ENCODE measurements at regions not wholly inside any gene's neighbourhood (a gene's known extent, or its start where the extent isn't known, plus 50 kb on each side); places are given as distances from the start of the nearest gene placed in this dataset.
A peak's percentile ranks its signal among the peaks of the same experiment; 100 is the strongest.

- Histone ChIP-seq H3K56ac (ENCODE audit: low read length) (no peak overlapping the region), H2AK5ac (ENCODE audit: low read length) (no peak overlapping the region), H3K4me1 (ENCODE audit: control insufficient read depth, low read depth, low read length) (no peaks in the 10 kb centered on the region), H4K5ac (ENCODE audit: low read length) (no peak overlapping the region), H3K4ac (ENCODE audit: low read depth, low read length) (no peak overlapping the region), H3K23ac (ENCODE audit: low read length) (no peak overlapping the region), H3K18ac (ENCODE audit: low read length) (no peak overlapping the region), H2BK120ac (ENCODE audit: low read depth, low read length) (no peak overlapping the region), H2BK15ac (replicated peaks; ENCODE audit: low read depth) (no peak overlapping the region), H3K27me3 (ENCODE audit: insufficient read depth, low read length, poor library complexity) (no peaks in the 10 kb centered on the region), H3K79me2 (ENCODE audit: control insufficient read depth, insufficient read depth, low read length) (no peaks in the 10 kb centered on the region), H3K4me3 (ENCODE audit: low read length) (no peak overlapping the region), H3K79me1 (ENCODE audit: low read length) (no peaks in the 10 kb centered on the region), H3K27ac (ENCODE audit: low read depth, low read length) (no peak overlapping the region), H4K8ac (ENCODE audit: low read depth, low read length) (no peak overlapping the region), H2BK5ac (ENCODE audit: low read length) (no peak overlapping the region), H3K4me2 (ENCODE audit: low read length) (no peak overlapping the region), H3K36me3 (ENCODE audit: control insufficient read depth, insufficient read depth, low read length) (no peaks in the 10 kb centered on the region), H3K9ac (ENCODE audit: low read length) (no peak overlapping the region)
- WGBS (ENCODE audit: extremely low coverage, insufficient coverage, low lambda C conversion rate) = no CpG with 5 or more reads among the region's 7 CpGs
- DNase-seq = no peak
Measured at GRCh38 chr18:47425365-47425764, 173.9 kb upstream of the SKOR2 start.

GRCh38 chr18:47422524-47422923 is 171.1 kb upstream of the SKOR2 start:
- no CpG with 5 or more reads among the region's 6 CpGs for WGBS (ENCODE audit: extremely low coverage, insufficient coverage, low lambda C conversion rate)
- no peaks in the 10 kb centered on the region for H3K79me2 ChIP-seq (ENCODE audit: control insufficient read depth, insufficient read depth, low read length)
- no peak overlapping the region for H2BK120ac ChIP-seq (ENCODE audit: low read depth, low read length)
- H3K36me3 ChIP-seq (ENCODE audit: control insufficient read depth, insufficient read depth, low read length) = no peaks in the 10 kb centered on the region
- H3K27ac ChIP-seq (ENCODE audit: low read depth, low read length) = no peak overlapping the region
- no peak overlapping the region for H2BK5ac ChIP-seq (ENCODE audit: low read length)
- no peak overlapping the region for H3K4me2 ChIP-seq (ENCODE audit: low read length)
- H3K27me3 ChIP-seq (ENCODE audit: insufficient read depth, low read length, poor library complexity) = peaks cover 3% of the 10 kb centered on the region
- H3K56ac ChIP-seq (ENCODE audit: low read length) = no peak overlapping the region
- H3K79me1 ChIP-seq (ENCODE audit: low read length) = no peaks in the 10 kb centered on the region
- no peak overlapping the region for H4K5ac ChIP-seq (ENCODE audit: low read length)
- H3K18ac ChIP-seq (ENCODE audit: low read length) = no peak overlapping the region
- H4K8ac ChIP-seq (ENCODE audit: low read depth, low read length) = no peak overlapping the region
- H2BK15ac ChIP-seq (replicated peaks; ENCODE audit: low read depth) = no peak overlapping the region
- H3K4me1 ChIP-seq (ENCODE audit: control insufficient read depth, low read depth, low read length) = no peaks in the 10 kb centered on the region
- peak; percentile 84 for DNase-seq
- no peak overlapping the region for H3K23ac ChIP-seq (ENCODE audit: low read length)
- H3K9ac ChIP-seq (ENCODE audit: low read length) = no peak overlapping the region
- no peak overlapping the region for H2AK5ac ChIP-seq (ENCODE audit: low read length)
- no peak overlapping the region for H3K4ac ChIP-seq (ENCODE audit: low read depth, low read length)
- H3K4me3 ChIP-seq (ENCODE audit: low read length) = no peak overlapping the region

GRCh38 chr18:47420130-47420529 is 168.7 kb upstream of the SKOR2 start:
- no peak overlapping the region for H3K18ac ChIP-seq (ENCODE audit: low read length)
- no peak overlapping the region for H4K8ac ChIP-seq (ENCODE audit: low read depth, low read length)
- H3K27me3 ChIP-seq (ENCODE audit: insufficient read depth, low read length, poor library complexity) = peaks cover 3% of the 10 kb centered on the region
- no peak overlapping the region for H3K56ac ChIP-seq (ENCODE audit: low read length)
- no peak overlapping the region for H3K4me2 ChIP-seq (ENCODE audit: low read length)
- no peak overlapping the region for H2BK5ac ChIP-seq (ENCODE audit: low read length)
- no peak overlapping the region for H4K5ac ChIP-seq (ENCODE audit: low read length)
- DNase-seq = no peak
- no peak overlapping the region for H2AK5ac ChIP-seq (ENCODE audit: low read length)
- H3K4ac ChIP-seq (ENCODE audit: low read depth, low read length) = no peak overlapping the region
- H3K4me3 ChIP-seq (ENCODE audit: low read length) = no peak overlapping the region
- H3K4me1 ChIP-seq (ENCODE audit: control insufficient read depth, low read depth, low read length) = no peaks in the 10 kb centered on the region
- no peaks in the 10 kb centered on the region for H3K79me2 ChIP-seq (ENCODE audit: control insufficient read depth, insufficient read depth, low read length)
- no peak overlapping the region for H2BK15ac ChIP-seq (replicated peaks; ENCODE audit: low read depth)
- no peak overlapping the region for H3K9ac ChIP-seq (ENCODE audit: low read length)
- H2BK120ac ChIP-seq (ENCODE audit: low read depth, low read length) = no peak overlapping the region
- H3K79me1 ChIP-seq (ENCODE audit: low read length) = no peaks in the 10 kb centered on the region
- WGBS (ENCODE audit: extremely low coverage, insufficient coverage, low lambda C conversion rate) = no CpG with 5 or more reads among the region's 4 CpGs
- no peaks in the 10 kb centered on the region for H3K36me3 ChIP-seq (ENCODE audit: control insufficient read depth, insufficient read depth, low read length)
- H3K23ac ChIP-seq (ENCODE audit: low read length) = no peak overlapping the region
- no peak overlapping the region for H3K27ac ChIP-seq (ENCODE audit: low read depth, low read length)

- H3K56ac ChIP-seq (ENCODE audit: low read length) = no peak overlapping the region
- H3K9ac ChIP-seq (ENCODE audit: low read length) = no peak overlapping the region
- H3K4ac ChIP-seq (ENCODE audit: low read depth, low read length) = no peak overlapping the region
- H3K4me1 ChIP-seq (ENCODE audit: control insufficient read depth, low read depth, low read length) = no peaks in the 10 kb centered on the region
- H2BK120ac ChIP-seq (ENCODE audit: low read depth, low read length) = no peak overlapping the region
- H3K79me1 ChIP-seq (ENCODE audit: low read length) = no peaks in the 10 kb centered on the region
- H3K18ac ChIP-seq (ENCODE audit: low read length) = no peak overlapping the region
- no CpG with 5 or more reads among the region's 3 CpGs for WGBS (ENCODE audit: extremely low coverage, insufficient coverage, low lambda C conversion rate)
- H3K27me3 ChIP-seq (ENCODE audit: insufficient read depth, low read length, poor library complexity) = peaks cover 3% of the 10 kb centered on the region
- no peak overlapping the region for H3K4me3 ChIP-seq (ENCODE audit: low read length)
- no peak overlapping the region for H2AK5ac ChIP-seq (ENCODE audit: low read length)
- no peak overlapping the region for H4K8ac ChIP-seq (ENCODE audit: low read depth, low read length)
- peak; percentile 48 for DNase-seq
- H3K27ac ChIP-seq (ENCODE audit: low read depth, low read length) = no peak overlapping the region
- H3K36me3 ChIP-seq (ENCODE audit: control insufficient read depth, insufficient read depth, low read length) = no peaks in the 10 kb centered on the region
- no peak overlapping the region for H3K23ac ChIP-seq (ENCODE audit: low read length)
- H3K4me2 ChIP-seq (ENCODE audit: low read length) = no peak overlapping the region
- H2BK5ac ChIP-seq (ENCODE audit: low read length) = no peak overlapping the region
- no peaks in the 10 kb centered on the region for H3K79me2 ChIP-seq (ENCODE audit: control insufficient read depth, insufficient read depth, low read length)
- no peak overlapping the region for H4K5ac ChIP-seq (ENCODE audit: low read length)
- H2BK15ac ChIP-seq (replicated peaks; ENCODE audit: low read depth) = no peak overlapping the region
Measured at GRCh38 chr18:47418746-47419145, 167.3 kb upstream of the SKOR2 start.

GRCh38 chr18:47417807-47418206 is 166.3 kb upstream of the SKOR2 start:
- Histone ChIP-seq H3K23ac (ENCODE audit: low read length) (no peak overlapping the region), H4K5ac (ENCODE audit: low read length) (no peak overlapping the region), H3K79me2 (ENCODE audit: control insufficient read depth, insufficient read depth, low read length) (no peaks in the 10 kb centered on the region), H3K4me3 (ENCODE audit: low read length) (no peak overlapping the region), H3K79me1 (ENCODE audit: low read length) (no peaks in the 10 kb centered on the region), H4K8ac (ENCODE audit: low read depth, low read length) (no peak overlapping the region), H3K36me3 (ENCODE audit: control insufficient read depth, insufficient read depth, low read length) (no peaks in the 10 kb centered on the region), H2BK120ac (ENCODE audit: low read depth, low read length) (no peak overlapping the region), H3K4ac (ENCODE audit: low read depth, low read length) (no peak overlapping the region), H3K56ac (ENCODE audit: low read length) (no peak overlapping the region), H2AK5ac (ENCODE audit: low read length) (no peak overlapping the region), H3K18ac (ENCODE audit: low read length) (no peak overlapping the region), H3K9ac (ENCODE audit: low read length) (no peak overlapping the region), H2BK15ac (replicated peaks; ENCODE audit: low read depth) (no peak overlapping the region), H3K4me1 (ENCODE audit: control insufficient read depth, low read depth, low read length) (no peaks in the 10 kb centered on the region), H3K27ac (ENCODE audit: low read depth, low read length) (no peak overlapping the region), H2BK5ac (ENCODE audit: low read length) (no peak overlapping the region), H3K4me2 (ENCODE audit: low read length) (no peak overlapping the region), H3K27me3 (ENCODE audit: insufficient read depth, low read length, poor library complexity) (peaks cover 3% of the 10 kb centered on the region)
- no CpG with 5 or more reads among the region's 2 CpGs for WGBS (ENCODE audit: extremely low coverage, insufficient coverage, low lambda C conversion rate)
- no peak for DNase-seq

GRCh38 chr18:47415881-47416280 is 164.4 kb upstream of the SKOR2 start:
- DNase-seq = no peak
- no peak overlapping the region for H3K27ac ChIP-seq (ENCODE audit: low read depth, low read length)
- no peak overlapping the region for H2BK120ac ChIP-seq (ENCODE audit: low read depth, low read length)
- no peak overlapping the region for H4K5ac ChIP-seq (ENCODE audit: low read length)
- no peaks in the 10 kb centered on the region for H3K79me2 ChIP-seq (ENCODE audit: control insufficient read depth, insufficient read depth, low read length)
- peaks cover 3% of the 10 kb centered on the region for H3K27me3 ChIP-seq (ENCODE audit: insufficient read depth, low read length, poor library complexity)
- no CpG with 5 or more reads among the region's 4 CpGs for WGBS (ENCODE audit: extremely low coverage, insufficient coverage, low lambda C conversion rate)
- H2AK5ac ChIP-seq (ENCODE audit: low read length) = no peak overlapping the region
- H2BK5ac ChIP-seq (ENCODE audit: low read length) = no peak overlapping the region
- H3K79me1 ChIP-seq (ENCODE audit: low read length) = no peaks in the 10 kb centered on the region
- no peak overlapping the region for H3K9ac ChIP-seq (ENCODE audit: low read length)
- no peak overlapping the region for H3K4ac ChIP-seq (ENCODE audit: low read depth, low read length)
- H3K18ac ChIP-seq (ENCODE audit: low read length) = no peak overlapping the region
- no peak overlapping the region for H3K23ac ChIP-seq (ENCODE audit: low read length)
- H3K56ac ChIP-seq (ENCODE audit: low read length) = no peak overlapping the region
- no peak overlapping the region for H4K8ac ChIP-seq (ENCODE audit: low read depth, low read length)
- no peaks in the 10 kb centered on the region for H3K4me1 ChIP-seq (ENCODE audit: control insufficient read depth, low read depth, low read length)
- no peak overlapping the region for H3K4me3 ChIP-seq (ENCODE audit: low read length)
- H3K36me3 ChIP-seq (ENCODE audit: control insufficient read depth, insufficient read depth, low read length) = no peaks in the 10 kb centered on the region
- no peak overlapping the region for H3K4me2 ChIP-seq (ENCODE audit: low read length)
- no peak overlapping the region for H2BK15ac ChIP-seq (replicated peaks; ENCODE audit: low read depth)

Measured in mesendoderm (in vitro differentiated cells).